Thyroid gland (tissue), 4 donors: ENCODE measurements at regions not wholly inside any gene's neighbourhood (a gene's known extent, or its start where the extent isn't known, plus 50 kb on each side); places are given as distances from the start of the nearest gene placed in this dataset.

Experiments used
- CTCF ChIP-seq, 6 experiments: fragments of 200-600 bp in 3 of 6; fragments of 450-650 bp in 3 of 6; sonication (generic) in 3 of 6; IDR thresholded peaks; one replicate each; pipeline ENCODE4 v1.5.1; 2016 to 2019; ENCODE audit warnings: antibody characterized with exemption in 6 of 6, mild to moderate bottlenecking in 2 of 6, inconsistent platforms in 1 of 6, moderate library complexity in 1 of 6
- POLR2A ChIP-seq, 2 donors: fragments of 450-650 bp; IDR thresholded peaks; one replicate each; pipeline ENCODE4 v1.6.1; 2017; ENCODE audit warnings: antibody characterized with exemption in 2 of 2, mild to moderate bottlenecking in 2 of 2, moderate library complexity in 1 of 2

- TF ChIP-seq CTCF (IDR thresholded peaks at IDR 0.05) (no peak), POLR2A (IDR thresholded peaks at IDR 0.05) (no peak)
Observed at GRCh38 chr2:120888851-120889250, 153.2 kb downstream of the GLI2 start.
